ENCODE measurements at regions not wholly inside any gene's neighbourhood (a gene's known extent, or its start where the extent isn't known, plus 50 kb on each side); places are given as distances from the start of the nearest gene placed in this dataset.

GRCh38 chr15:93887151-93887550, 344.2 kb upstream of the MCTP2 start:
- H3K27me3 ChIP-seq = no peaks in the 10 kb centered on the region
- no peak for TF ChIP-seq CTCF (IDR thresholded peaks at IDR 0.05)
- no peaks in the 10 kb centered on the region for H3K36me3 ChIP-seq
- DNase-seq (ENCODE audit: low spot score in 2 of 2) = no peak
- H3K4me1 ChIP-seq = peaks cover 0 to 7% of the 10 kb centered on the region in 2 donors
- intact Hi-C loops (cut with DNase I) = no loop called here
- H3K27ac ChIP-seq = no peak overlapping the region
- no peaks in the 10 kb centered on the region for H3K9me3 ChIP-seq
- H3K4me3 ChIP-seq = no peak overlapping the region

GRCh38 chr15:93882779-93883178, 348.6 kb upstream of the MCTP2 start:
- Histone ChIP-seq H3K9me3 (no peaks in the 10 kb centered on the region), H3K4me1 (peaks cover 0 to 7% of the 10 kb centered on the region in 2 donors), H3K27me3 (no peaks in the 10 kb centered on the region), H3K4me3 (no peak overlapping the region), H3K27ac (peak overlapping the region in 1 of 2 donors; percentile 56), H3K36me3 (no peaks in the 10 kb centered on the region)
- no peak for DNase-seq (ENCODE audit: low spot score in 2 of 2)
- TF ChIP-seq CTCF (IDR thresholded peaks at IDR 0.05) = no peak
- intact Hi-C loops (cut with DNase I) = no loop called here

- no peak overlapping the region for H3K4me3 ChIP-seq
- peaks cover 0 to 7% of the 10 kb centered on the region in 2 donors for H3K4me1 ChIP-seq
- intact Hi-C loops (cut with DNase I) = no loop called here
- H3K27me3 ChIP-seq = no peaks in the 10 kb centered on the region
- no peak for DNase-seq (ENCODE audit: low spot score in 2 of 2)
- H3K36me3 ChIP-seq = no peaks in the 10 kb centered on the region
- peak overlapping the region; percentile 2 to 56 for H3K27ac ChIP-seq
- no peaks in the 10 kb centered on the region for H3K9me3 ChIP-seq
- TF ChIP-seq CTCF (IDR thresholded peaks at IDR 0.05) = no peak
Observed at GRCh38 chr15:93882141-93882540, 349.2 kb upstream of the MCTP2 start.

- intact Hi-C loops (cut with DNase I) = no loop called here
- no peak overlapping the region for H3K4me3 ChIP-seq
- H3K27ac ChIP-seq = no peak overlapping the region
- no peaks in the 10 kb centered on the region for H3K9me3 ChIP-seq
- H3K4me1 ChIP-seq = peaks cover 0 to 7% of the 10 kb centered on the region in 2 donors
- H3K36me3 ChIP-seq = no peaks in the 10 kb centered on the region
- DNase-seq (ENCODE audit: low spot score in 2 of 2) = no peak
- H3K27me3 ChIP-seq = no peaks in the 10 kb centered on the region
- TF ChIP-seq CTCF (IDR thresholded peaks at IDR 0.05) = no peak
Observed at GRCh38 chr15:93881310-93881709, 350.1 kb upstream of the MCTP2 start.

GRCh38 chr15:93880358-93880757, 351.0 kb upstream of the MCTP2 start:
- Histone ChIP-seq H3K27me3 (no peaks in the 10 kb centered on the region), H3K4me1 (peaks cover 0 to 7% of the 10 kb centered on the region in 2 donors), H3K27ac (no peak overlapping the region), H3K36me3 (no peaks in the 10 kb centered on the region), H3K4me3 (no peak overlapping the region), H3K9me3 (no peaks in the 10 kb centered on the region)
- no peak for DNase-seq (ENCODE audit: low spot score in 2 of 2)
- intact Hi-C loops (cut with DNase I) = no loop called here
- no peak for TF ChIP-seq CTCF (IDR thresholded peaks at IDR 0.05)

- Histone ChIP-seq H3K27ac (no peak overlapping the region), H3K9me3 (no peaks in the 10 kb centered on the region), H3K4me3 (no peak overlapping the region), H3K36me3 (no peaks in the 10 kb centered on the region), H3K4me1 (no peaks in the 10 kb centered on the region), H3K27me3 (no peaks in the 10 kb centered on the region)
- DNase-seq (ENCODE audit: low spot score in 2 of 2) = no peak
- TF ChIP-seq CTCF (IDR thresholded peaks at IDR 0.05) = no peak
- intact Hi-C loops (cut with DNase I) = no loop called here
Observed at GRCh38 chr15:93870583-93870982, 360.8 kb upstream of the MCTP2 start.

Measured in ascending aorta (tissue), 2 donors.